ENCODE measurements at regions not wholly inside any gene's neighbourhood (a gene's known extent, or its start where the extent isn't known, plus 50 kb on each side); places are given as distances from the start of the nearest gene placed in this dataset.

GRCh38 chr16:72657164-72657563, 390.8 kb downstream of the ZFHX3 start:
- no peak overlapping the region for H3K14ac ChIP-seq (ENCODE audit: insufficient read length)
- ChIA-PET POLR2A (ENCODE audit: partially characterized antibody) (no interaction called here), CTCF (ENCODE audit: partially characterized antibody) (no interaction called here)
- no peak for DNase-seq (ENCODE audit: low read depth in 1 of 2, low spot score in 2 of 2)
- no peak overlapping the region for H2BK12ac ChIP-seq (ENCODE audit: low read depth, low read length)
- no peak for FAIRE-seq
- H3K18ac ChIP-seq (ENCODE audit: extremely low read depth, low read length): no peak overlapping the region
- no peak overlapping the region for H3K23ac ChIP-seq (ENCODE audit: insufficient read length)
- no peaks in the 10 kb centered on the region for H3K27me3 ChIP-seq (replicated peaks in 1 of 4; ENCODE audit: control insufficient read depth in 3 of 4, extremely low read depth in 1 of 4, insufficient read depth in 3 of 4, low read length in 3 of 4)
- no peak overlapping the region for H2BK20ac ChIP-seq (ENCODE audit: low read length)
- no peak overlapping the region for H3K4me2 ChIP-seq (ENCODE audit: insufficient read depth in 1 of 2, low read depth in 2 of 2, low read length in 2 of 2)
- H2AFZ ChIP-seq (ENCODE audit: low read length): no peak overlapping the region
- H2AK5ac ChIP-seq (ENCODE audit: low read depth, low read length): no peak overlapping the region
- peaks cover 3% of the 10 kb centered on the region; the same call in 1 of the 2 replicates for H3K79me1 ChIP-seq (ENCODE audit: low read depth, low read length)
- no peaks in the 10 kb centered on the region for H3K36me3 ChIP-seq (ENCODE audit: control insufficient read depth in 2 of 4, insufficient read depth in 4 of 4, low read length in 3 of 4)
- H3K56ac ChIP-seq (replicated peaks; ENCODE audit: insufficient read length, low read depth, low read length): no peak overlapping the region
- WGBS, 2 experiments (ENCODE audit: extremely low coverage in 1 of 2, insufficient coverage in 1 of 2, insufficient read length in 1 of 2, insufficient replicate concordance in 2 of 2, low coverage in 1 of 2, low lambda C conversion rate in 2 of 2, missing lambda C conversion rate in 1 of 2): 100% methylated on average over 1 of the region's 1 CpG; no CpG with 5 or more reads in 1 of the 2 experiments
- no peak overlapping the region for H3K9ac ChIP-seq (replicated peaks in 1 of 4; ENCODE audit: extremely low read depth in 1 of 4, low read depth in 3 of 4, low read length in 3 of 4)
- H3K27ac ChIP-seq (ENCODE audit: low read depth, low read length): no peak overlapping the region
- H3K79me2 ChIP-seq (ENCODE audit: control insufficient read depth in 1 of 2, insufficient read depth in 2 of 2, low read length in 2 of 2): peaks cover 0 to 51% of the 10 kb centered on the region in 2 experiments; a peak in 2 of 4 replicates
- H2BK120ac ChIP-seq (replicated peaks; ENCODE audit: low read depth, low read length): no peak overlapping the region
- H4K8ac ChIP-seq (ENCODE audit: extremely low read depth, insufficient read depth, low read length): no peak overlapping the region
- H4K20me1 ChIP-seq (replicated peaks in 1 of 2; ENCODE audit: control insufficient read depth in 1 of 2, insufficient read depth in 2 of 2, low read length in 2 of 2): peaks cover 0 to 2% of the 10 kb centered on the region in 2 experiments
- H3K4me1 ChIP-seq (replicated peaks in 1 of 4; ENCODE audit: control insufficient read depth in 3 of 4, insufficient read depth in 4 of 4, low read length in 3 of 4): no peaks in the 10 kb centered on the region
- no peak overlapping the region for H3K4me3 ChIP-seq (ENCODE audit: extremely low read depth in 1 of 4, insufficient read depth in 2 of 4, low read depth in 3 of 4, low read length in 4 of 4)
- no peaks in the 10 kb centered on the region for H3K9me3 ChIP-seq (ENCODE audit: insufficient read depth in 2 of 2, low read depth in 1 of 2, low read length in 1 of 2)
- H4K5ac ChIP-seq (ENCODE audit: insufficient read length, low read depth, low read length): no peak overlapping the region
- no peak overlapping the region for H4K91ac ChIP-seq (replicated peaks; ENCODE audit: insufficient read length, low read length)
- no peak overlapping the region for H2BK5ac ChIP-seq (ENCODE audit: low read depth, low read length)
- no peaks in the 10 kb centered on the region for H3K23me2 ChIP-seq (ENCODE audit: low read depth, low read length)
- H3K4ac ChIP-seq (replicated peaks; ENCODE audit: insufficient read length, low read depth, low read length): no peak overlapping the region
- H2BK15ac ChIP-seq (ENCODE audit: low read length): no peak overlapping the region
- TF ChIP-seq USF2 (IDR thresholded peaks at IDR 0.05; ENCODE audit: low read length) (no peak), E2F6 (IDR thresholded peaks at IDR 0.05) (no peak), BCL11A (IDR thresholded peaks at IDR 0.05; ENCODE audit: low read depth in 2 of 2, low read length in 2 of 2) (no peak), JUND (IDR thresholded peaks at IDR 0.05; ENCODE audit: low read length) (no peak), GABPA (IDR thresholded peaks at IDR 0.05; ENCODE audit: borderline replicate concordance, insufficient read depth, low read length) (no peak), POLR2A (IDR thresholded peaks at IDR 0.05; ENCODE audit: control extremely low read depth in 1 of 2, low read depth in 2 of 2, low read length in 2 of 2) (no peak), BRCA1 (IDR thresholded peaks at IDR 0.05; ENCODE audit: low read depth, low read length) (no peak), CHD1 (IDR thresholded peaks at IDR 0.05; ENCODE audit: low read depth, low read length) (no peak), NANOG (IDR thresholded peaks at IDR 0.05; ENCODE audit: insufficient read depth, low read depth, low read length, poor library complexity, severe bottlenecking) (no peak), SRF (IDR thresholded peaks at IDR 0.05; ENCODE audit: low read depth, low read length) (no peak), TBP (IDR thresholded peaks at IDR 0.05; ENCODE audit: low read depth, low read length) (no peak), SP4 (IDR thresholded peaks at IDR 0.05; ENCODE audit: low read length) (no peak), PHF8 (conservative IDR thresholded peaks at IDR 0.05; ENCODE audit: low read depth, low read length) (no peak), POLR2AphosphoS5 (IDR thresholded peaks at IDR 0.05; ENCODE audit: low read depth, low read length) (no peak), ZNF274 (IDR thresholded peaks at IDR 0.05; ENCODE audit: borderline replicate concordance, extremely low read depth, low read length) (no peak)
